ENCODE measurements at regions not wholly inside any gene's neighbourhood (a gene's known extent, or its start where the extent isn't known, plus 50 kb on each side); places are given as distances from the start of the nearest gene placed in this dataset.

- no peak for TF ChIP-seq ZBTB33 (IDR thresholded peaks at IDR 0.05; ENCODE audit: borderline replicate concordance, low read depth)
Measured at GRCh38 chr12:93020631-93021597, 91.8 kb upstream of the EEA1 start (continued).

- 85% methylated on average over 4 of the region's 6 CpGs for WGBS (ENCODE audit: low lambda C conversion rate)
- H3K79me2 ChIP-seq (ENCODE audit: insufficient read depth) = no peaks in the 10 kb centered on the region
- no peaks in the 10 kb centered on the region for H4K20me1 ChIP-seq (ENCODE audit: insufficient read depth)
- peaks cover 4% of the 10 kb centered on the region for H3F3A ChIP-seq (replicated peaks; ENCODE audit: insufficient read depth)
- no peaks in the 10 kb centered on the region for H3K36me3 ChIP-seq (replicated peaks in 1 of 2; ENCODE audit: control insufficient read depth in 1 of 2, insufficient read depth in 2 of 2, low read length in 1 of 2)
- TF ChIP-seq TEAD4 (IDR thresholded peaks at IDR 0.05; ENCODE audit: borderline replicate concordance, insufficient read depth) (no peak), RFX5 (IDR thresholded peaks at IDR 0.05; ENCODE audit: low read length) (no peak), NFIC (IDR thresholded peaks at IDR 0.05; ENCODE audit: borderline replicate concordance) (no peak), EZH2phosphoT487 (IDR thresholded peaks at IDR 0.05; ENCODE audit: borderline replicate concordance, low read depth) (no peak), SIN3A (IDR thresholded peaks at IDR 0.05; ENCODE audit: borderline replicate concordance, low read depth, low read length) (no peak), NRF1 (IDR thresholded peaks at IDR 0.05; ENCODE audit: low read depth, low read length) (no peak), GATA2 (CRISPR knock-in tag; IDR thresholded peaks at IDR 0.05) (no peak), CHD2 (IDR thresholded peaks at IDR 0.05; ENCODE audit: low read length, partially characterized antibody) (no peak), FOXM1 (IDR thresholded peaks at IDR 0.05; ENCODE audit: low read depth) (no peak), POLR2AphosphoS5 (IDR thresholded peaks at IDR 0.05; ENCODE audit: low read depth, low read length) (no peak), USF2 (IDR thresholded peaks at IDR 0.05; ENCODE audit: borderline replicate concordance, low read depth, low read length) (no peak), ELF1 (IDR thresholded peaks at IDR 0.05) (no peak), CTCF (IDR thresholded peaks at IDR 0.05) (no peak), GABPA (IDR thresholded peaks at IDR 0.05; ENCODE audit: low read depth) (no peak), RCOR1 (IDR thresholded peaks at IDR 0.05; ENCODE audit: low read length) (no peak), REST (IDR thresholded peaks at IDR 0.05; ENCODE audit: low read depth, low read length) (no peak), MEF2A (IDR thresholded peaks at IDR 0.05; ENCODE audit: borderline replicate concordance, low read depth) (no peak), TCF12 (IDR thresholded peaks at IDR 0.05) (no peak), FOXJ3 (CRISPR knock-in tag; IDR thresholded peaks at IDR 0.05) (no peak)
- H2AFZ ChIP-seq (ENCODE audit: low read depth) = no peak overlapping the region
- DNase-seq = no peak
- no peak overlapping the region for H3K9ac ChIP-seq
- CTCF ChIA-PET = no interaction called here
- H3K27me3 ChIP-seq (ENCODE audit: insufficient read depth) = no peaks in the 10 kb centered on the region
- H3K4me3 ChIP-seq (ENCODE audit: low read depth in 2 of 2, low read length in 1 of 2) = no peak overlapping the region
- POLR2A ChIA-PET = no interaction called here
- H3K4me1 ChIP-seq (ENCODE audit: control insufficient read depth in 1 of 2, insufficient read depth in 2 of 2, low read depth in 1 of 2, low read length in 1 of 2) = no peaks in the 10 kb centered on the region; a peak in 1 of 4 replicates
- no peaks in the 10 kb centered on the region for H3K9me2 ChIP-seq
- H3K4me2 ChIP-seq = no peak overlapping the region
- H3K27ac ChIP-seq (ENCODE audit: low read depth in 2 of 2, low read length in 1 of 2) = no peak overlapping the region
- no peaks in the 10 kb centered on the region for H3K9me3 ChIP-seq
Measured at GRCh38 chr12:93022603-93023340, 93.7 kb upstream of the EEA1 start.

Data from SK-N-SH (cell line).